Erythroblast (primary cell): ENCODE measurements at regions not wholly inside any gene's neighbourhood (a gene's known extent, or its start where the extent isn't known, plus 50 kb on each side); places are given as distances from the start of the nearest gene placed in this dataset.

Experiments
- GATA1 ChIP-seq: IDR thresholded peaks from 2 replicates; pipeline ENCODE4 v1.6.1; 2011; ENCODE audit warnings: low read depth, mild to moderate bottlenecking, control low read depth, low read length, moderate library complexity
- POLR2A ChIP-seq: IDR thresholded peaks from 2 replicates; pipeline ENCODE4 v1.6.1; 2011; ENCODE audit warnings: mild to moderate bottlenecking, low read length

GRCh38 chr12:24596768-24597388 lies 352.0 kb downstream of the BCAT1 start:
- TF ChIP-seq POLR2A (no peak), GATA1 (no peak)
